ENCODE measurements at regions not wholly inside any gene's neighbourhood (a gene's known extent, or its start where the extent isn't known, plus 50 kb on each side); places are given as distances from the start of the nearest gene placed in this dataset.

GRCh38 chr1:193366764-193367507, 180.5 kb upstream of the B3GALT2 start:
- Mint-ChIP-seq H3K4me1 (peaks cover 4 to 8% (median 6%) of the 10 kb centered on the region in 3 donors), H3K4me3 (no peak overlapping the region), H3K27me3 (no peaks in the 10 kb centered on the region), H3K9me3 (no peaks in the 10 kb centered on the region), H3K36me3 (peaks cover 2% of the 10 kb centered on the region), H3K27ac (no peak overlapping the region)

GRCh38 chr1:193365966-193366365, 179.6 kb upstream of the B3GALT2 start:
- H3K4me3 Mint-ChIP-seq = no peak overlapping the region
- H3K4me1 Mint-ChIP-seq = peaks cover 4 to 8% (median 6%) of the 10 kb centered on the region in 3 donors
- no peak overlapping the region for H3K27ac Mint-ChIP-seq
- no peaks in the 10 kb centered on the region for H3K9me3 Mint-ChIP-seq
- H3K36me3 Mint-ChIP-seq = peaks cover 2% of the 10 kb centered on the region
- H3K27me3 Mint-ChIP-seq = no peaks in the 10 kb centered on the region

GRCh38 chr1:193359631-193360030, 173.2 kb upstream of the B3GALT2 start:
- H3K4me1 Mint-ChIP-seq = no peaks in the 10 kb centered on the region
- H3K9me3 Mint-ChIP-seq = no peaks in the 10 kb centered on the region
- H3K27me3 Mint-ChIP-seq = peaks cover 7% of the 10 kb centered on the region
- no peaks in the 10 kb centered on the region for H3K36me3 Mint-ChIP-seq
- H3K27ac Mint-ChIP-seq = no peak overlapping the region
- no peak overlapping the region for H3K4me3 Mint-ChIP-seq

GRCh38 chr1:193358419-193358818, 172.0 kb upstream of the B3GALT2 start:
- no peak overlapping the region for H3K27ac Mint-ChIP-seq
- H3K27me3 Mint-ChIP-seq = peaks cover 9% of the 10 kb centered on the region
- peaks cover 1% of the 10 kb centered on the region for H3K36me3 Mint-ChIP-seq
- no peaks in the 10 kb centered on the region for H3K4me1 Mint-ChIP-seq
- H3K9me3 Mint-ChIP-seq = no peaks in the 10 kb centered on the region
- H3K4me3 Mint-ChIP-seq = no peak overlapping the region

GRCh38 chr1:193356249-193356648, 169.8 kb upstream of the B3GALT2 start:
- Mint-ChIP-seq H3K27me3 (peaks cover 11% of the 10 kb centered on the region), H3K36me3 (peaks cover 2% of the 10 kb centered on the region), H3K4me3 (no peak overlapping the region), H3K4me1 (no peaks in the 10 kb centered on the region), H3K9me3 (no peaks in the 10 kb centered on the region), H3K27ac (no peak overlapping the region)

GRCh38 chr1:193355626-193356025, 169.2 kb upstream of the B3GALT2 start:
- Mint-ChIP-seq H3K27ac (no peak overlapping the region), H3K9me3 (no peaks in the 10 kb centered on the region), H3K27me3 (peaks cover 9% of the 10 kb centered on the region), H3K4me1 (no peaks in the 10 kb centered on the region), H3K4me3 (no peak overlapping the region), H3K36me3 (peaks cover 2% of the 10 kb centered on the region)

- Mint-ChIP-seq H3K36me3 (peaks cover 2% of the 10 kb centered on the region), H3K9me3 (no peaks in the 10 kb centered on the region), H3K27ac (no peak overlapping the region), H3K4me3 (no peak overlapping the region), H3K27me3 (peaks cover 8% of the 10 kb centered on the region), H3K4me1 (no peaks in the 10 kb centered on the region)
Observed at GRCh38 chr1:193355178-193355577, 168.8 kb upstream of the B3GALT2 start.

GRCh38 chr1:193348769-193349535, 162.5 kb upstream of the B3GALT2 start:
- H3K36me3 Mint-ChIP-seq = peaks cover 2% of the 10 kb centered on the region
- no peak overlapping the region for H3K27ac Mint-ChIP-seq
- no peak overlapping the region for H3K4me3 Mint-ChIP-seq
- no peaks in the 10 kb centered on the region for H3K4me1 Mint-ChIP-seq
- H3K9me3 Mint-ChIP-seq = no peaks in the 10 kb centered on the region
- peaks cover 4% of the 10 kb centered on the region for H3K27me3 Mint-ChIP-seq

GRCh38 chr1:193348091-193348768, 161.8 kb upstream of the B3GALT2 start:
- H3K9me3 Mint-ChIP-seq = no peaks in the 10 kb centered on the region
- no peak overlapping the region for H3K4me3 Mint-ChIP-seq
- H3K4me1 Mint-ChIP-seq = no peaks in the 10 kb centered on the region
- no peak overlapping the region for H3K27ac Mint-ChIP-seq
- H3K27me3 Mint-ChIP-seq = peaks cover under 1% of the 10 kb centered on the region
- no peaks in the 10 kb centered on the region for H3K36me3 Mint-ChIP-seq

- Mint-ChIP-seq H3K27me3 (no peaks in the 10 kb centered on the region), H3K36me3 (no peaks in the 10 kb centered on the region), H3K4me3 (no peak overlapping the region), H3K27ac (no peak overlapping the region), H3K9me3 (no peaks in the 10 kb centered on the region), H3K4me1 (no peaks in the 10 kb centered on the region)
Observed at GRCh38 chr1:193346085-193346484, 159.7 kb upstream of the B3GALT2 start.

- H3K4me3 Mint-ChIP-seq = no peak overlapping the region
- no peaks in the 10 kb centered on the region for H3K36me3 Mint-ChIP-seq
- H3K27ac Mint-ChIP-seq = no peak overlapping the region
- no peaks in the 10 kb centered on the region for H3K4me1 Mint-ChIP-seq
- H3K9me3 Mint-ChIP-seq = no peaks in the 10 kb centered on the region
- no peaks in the 10 kb centered on the region for H3K27me3 Mint-ChIP-seq
Observed at GRCh38 chr1:193342811-193343210, 156.4 kb upstream of the B3GALT2 start.

GRCh38 chr1:193340331-193340730, 153.9 kb upstream of the B3GALT2 start:
- Mint-ChIP-seq H3K4me1 (no peaks in the 10 kb centered on the region), H3K36me3 (peaks cover 2% of the 10 kb centered on the region), H3K27me3 (no peaks in the 10 kb centered on the region), H3K27ac (no peak overlapping the region), H3K9me3 (peaks cover 0 to 2% (median under 1%) of the 10 kb centered on the region in 3 donors), H3K4me3 (no peak overlapping the region)

GRCh38 chr1:193339401-193339800, 153.0 kb upstream of the B3GALT2 start:
- Mint-ChIP-seq H3K27me3 (no peaks in the 10 kb centered on the region), H3K27ac (no peak overlapping the region), H3K9me3 (peaks cover 0 to 5% (median 2%) of the 10 kb centered on the region in 3 donors), H3K4me1 (no peaks in the 10 kb centered on the region), H3K36me3 (peaks cover 2% of the 10 kb centered on the region), H3K4me3 (no peak overlapping the region)

- Mint-ChIP-seq H3K4me3 (no peak overlapping the region), H3K27me3 (no peaks in the 10 kb centered on the region), H3K27ac (no peak overlapping the region), H3K4me1 (no peaks in the 10 kb centered on the region), H3K36me3 (peaks cover 2% of the 10 kb centered on the region), H3K9me3 (peaks cover 4 to 9% (median 5%) of the 10 kb centered on the region in 3 donors)
Observed at GRCh38 chr1:193338194-193338593, 151.8 kb upstream of the B3GALT2 start.

- Mint-ChIP-seq H3K36me3 (peaks cover 2% of the 10 kb centered on the region), H3K27ac (no peak overlapping the region), H3K4me3 (no peak overlapping the region), H3K9me3 (peaks cover 8 to 21% (median 16%) of the 10 kb centered on the region in 3 donors), H3K4me1 (no peaks in the 10 kb centered on the region), H3K27me3 (no peaks in the 10 kb centered on the region)
Observed at GRCh38 chr1:193335806-193336428, 149.5 kb upstream of the B3GALT2 start.
